ENCODE measurements at regions not wholly inside any gene's neighbourhood (a gene's known extent, or its start where the extent isn't known, plus 50 kb on each side); places are given as distances from the start of the nearest gene placed in this dataset.

DNA sequence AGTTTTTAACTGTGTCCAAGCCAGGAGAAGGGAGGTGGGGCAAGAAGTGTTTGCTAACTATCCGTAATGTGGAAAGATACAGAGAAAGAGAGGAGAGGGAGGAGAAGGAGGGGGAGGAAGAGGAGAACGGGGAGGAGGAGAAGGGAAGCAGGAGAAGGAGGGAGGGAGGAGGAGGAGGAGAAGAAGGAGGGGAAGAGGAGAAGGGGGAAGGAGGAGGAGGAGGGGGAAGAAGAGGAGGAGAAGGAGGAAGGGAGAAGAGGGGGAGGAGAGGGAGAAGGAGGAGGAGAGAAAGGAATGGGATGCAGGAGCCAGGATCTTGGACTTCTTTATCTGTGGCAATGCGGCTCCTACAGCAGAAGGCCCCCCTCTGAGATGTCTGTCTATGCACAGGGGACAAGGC, 510.3 kb upstream of the CCDC196 start:
- Mint-ChIP-seq H3K27me3 (ENCODE audit: low read depth) (peaks cover 3% of the 10 kb centered on the region), H3K27ac (no peak overlapping the region), H3K4me3 (no peak overlapping the region), H3K9me3 (peaks cover 22% of the 10 kb centered on the region), H3K4me1 (peaks cover 6% of the 10 kb centered on the region), H3K36me3 (no peaks in the 10 kb centered on the region)
- no peak for TF ChIP-seq CTCF (IDR thresholded peaks at IDR 0.05; ENCODE audit: unreplicated experiment)
- DNase-seq (ENCODE audit: low spot score in 2 of 2, unreplicated experiment in 2 of 2), result no peak

- Mint-ChIP-seq H3K9me3 (peaks cover 22% of the 10 kb centered on the region), H3K27me3 (ENCODE audit: low read depth) (peaks cover 3% of the 10 kb centered on the region), H3K36me3 (no peaks in the 10 kb centered on the region), H3K27ac (no peak overlapping the region), H3K4me3 (no peak overlapping the region), H3K4me1 (peaks cover 6% of the 10 kb centered on the region)
- DNase-seq (ENCODE audit: low spot score in 2 of 2, unreplicated experiment in 2 of 2), result no peak
- TF ChIP-seq CTCF (IDR thresholded peaks at IDR 0.05; ENCODE audit: unreplicated experiment), result no peak
Measured at GRCh38 chr14:65976761-65977404, 509.3 kb upstream of the CCDC196 start.

GRCh38 chr14:65981192-65981843, 504.9 kb upstream of the CCDC196 start:
- H3K9me3 Mint-ChIP-seq, result peaks cover 22% of the 10 kb centered on the region
- H3K4me3 Mint-ChIP-seq, result no peak overlapping the region
- H3K27me3 Mint-ChIP-seq (ENCODE audit: low read depth), result no peaks in the 10 kb centered on the region
- no peak overlapping the region for H3K27ac Mint-ChIP-seq
- DNase-seq (ENCODE audit: low spot score in 2 of 2, unreplicated experiment in 2 of 2), result no peak
- no peaks in the 10 kb centered on the region for H3K4me1 Mint-ChIP-seq
- no peaks in the 10 kb centered on the region for H3K36me3 Mint-ChIP-seq
- no peak for TF ChIP-seq CTCF (IDR thresholded peaks at IDR 0.05; ENCODE audit: unreplicated experiment)

DNA sequence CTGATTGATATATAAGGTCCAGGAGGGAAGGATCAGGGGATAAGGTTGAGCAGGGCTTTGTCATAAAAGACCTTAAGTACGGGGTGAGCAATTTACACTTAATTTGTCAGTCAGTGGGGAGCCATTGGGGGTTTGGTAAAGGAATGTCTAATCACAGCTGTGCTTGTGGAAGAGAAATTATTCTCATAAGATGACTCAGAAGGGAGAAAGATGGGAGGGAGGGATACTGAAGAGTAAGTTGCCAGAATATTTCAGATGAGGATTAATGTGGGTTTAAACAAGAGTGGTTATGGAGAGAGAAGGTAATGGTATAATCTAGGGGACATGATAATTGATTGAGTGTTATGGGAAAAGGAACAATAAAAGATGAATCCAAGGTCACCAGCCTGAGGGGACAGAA, 500.1 kb upstream of the CCDC196 start:
- peaks cover 1% of the 10 kb centered on the region for H3K27me3 Mint-ChIP-seq (ENCODE audit: low read depth)
- DNase-seq (ENCODE audit: low spot score in 2 of 2, unreplicated experiment in 2 of 2), result no peak
- TF ChIP-seq CTCF (IDR thresholded peaks at IDR 0.05; ENCODE audit: unreplicated experiment), result no peak

DNA sequence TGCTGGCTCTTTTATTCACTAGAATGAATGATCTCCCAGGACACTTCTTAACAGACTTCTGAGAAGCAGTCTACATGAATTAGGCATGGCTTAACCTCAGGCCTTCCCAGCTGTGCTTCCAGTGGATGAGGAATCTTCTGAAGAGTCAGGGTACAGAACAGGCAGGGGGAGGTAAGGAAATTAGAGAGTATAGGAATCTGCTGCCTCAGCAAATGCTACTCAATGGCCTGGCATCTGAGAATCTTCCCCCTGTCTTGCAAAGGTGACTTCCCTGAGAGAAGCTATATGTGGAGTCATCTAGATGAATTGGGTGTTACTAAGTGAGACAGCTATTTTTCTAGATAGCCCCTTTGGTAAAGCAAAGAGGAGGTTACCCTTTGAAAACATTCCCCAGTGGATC, 496.2 kb upstream of the CCDC196 start:
- peaks cover 5% of the 10 kb centered on the region for H3K27me3 Mint-ChIP-seq (ENCODE audit: low read depth)
- H3K27ac Mint-ChIP-seq, result no peak overlapping the region
- H3K4me1 Mint-ChIP-seq, result no peaks in the 10 kb centered on the region
- no peaks in the 10 kb centered on the region for H3K36me3 Mint-ChIP-seq
- no peak for TF ChIP-seq CTCF (IDR thresholded peaks at IDR 0.05; ENCODE audit: unreplicated experiment)
- no peak for DNase-seq (ENCODE audit: low spot score in 2 of 2, unreplicated experiment in 2 of 2)
- H3K4me3 Mint-ChIP-seq, result no peak overlapping the region
- no peaks in the 10 kb centered on the region for H3K9me3 Mint-ChIP-seq

More for the DNA sequence above, 500.1 kb upstream of the CCDC196 start:
- Mint-ChIP-seq H3K9me3 (no peaks in the 10 kb centered on the region), H3K36me3 (no peaks in the 10 kb centered on the region), H3K27ac (no peak overlapping the region), H3K4me1 (no peaks in the 10 kb centered on the region), H3K4me3 (no peak overlapping the region)
